IPS DF 4.7 (cell line): ENCODE measurements at regions not wholly inside any gene's neighbourhood (a gene's known extent, or its start where the extent isn't known, plus 50 kb on each side); places are given as distances from the start of the nearest gene placed in this dataset.
A peak's percentile ranks its signal among the peaks of the same experiment; 100 is the strongest.

ENCODE experiments used
- DNase-seq: peaks from one replicate; pipeline ENCODE4 v3.0.0-alpha.2; 2013; ENCODE audit warnings: low spot score; ENCODE audit errors: extremely low read depth

- DNase-seq: no peak
Observed at GRCh38 chr18:66150650-66151049, 399.8 kb downstream of the CDH7 start.

GRCh38 chr18:66143029-66143428, 392.2 kb downstream of the CDH7 start:
- DNase-seq: no peak

DNA sequence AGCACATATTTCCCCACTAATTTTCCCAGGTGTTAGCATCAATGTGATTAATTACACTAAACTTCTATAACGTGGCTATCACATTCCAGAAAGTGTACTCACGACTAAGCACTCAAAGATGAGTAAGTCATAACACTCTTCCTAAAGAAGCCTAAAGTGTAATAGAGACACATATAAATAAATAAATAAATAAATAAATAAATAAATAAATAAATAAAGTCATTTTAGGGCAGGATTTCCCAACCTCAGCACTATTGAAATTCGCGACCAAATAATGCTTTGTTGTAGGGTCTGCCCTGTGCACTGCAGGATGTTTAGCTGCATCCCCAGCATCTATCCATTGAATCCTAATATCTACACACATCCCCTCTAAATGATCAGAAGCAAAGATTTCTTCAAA, 390.9 kb downstream of the CDH7 start:
- no peak for DNase-seq

- no peak for DNase-seq
Observed at GRCh38 chr18:66138642-66139041, 387.8 kb downstream of the CDH7 start.

DNA sequence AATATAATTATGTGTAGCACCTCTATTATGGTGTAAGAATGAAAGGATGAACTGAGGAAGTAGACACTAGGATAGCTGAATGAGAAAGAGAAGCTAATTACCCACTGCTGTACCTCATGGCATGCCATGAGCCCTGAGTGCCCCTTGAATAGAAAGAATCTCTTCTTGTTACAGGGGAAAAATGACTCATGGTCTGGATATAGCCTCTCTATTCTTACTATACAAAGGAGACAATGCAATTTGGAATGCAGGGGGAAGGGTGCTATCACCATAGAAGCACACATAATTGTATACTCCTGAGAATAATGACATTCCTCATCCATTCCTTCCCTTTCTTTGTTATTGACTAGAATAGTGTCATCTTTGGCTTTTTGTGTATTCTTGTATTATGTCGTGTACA, 385.2 kb downstream of the CDH7 start:
- peak; percentile 46 for DNase-seq

DNA sequence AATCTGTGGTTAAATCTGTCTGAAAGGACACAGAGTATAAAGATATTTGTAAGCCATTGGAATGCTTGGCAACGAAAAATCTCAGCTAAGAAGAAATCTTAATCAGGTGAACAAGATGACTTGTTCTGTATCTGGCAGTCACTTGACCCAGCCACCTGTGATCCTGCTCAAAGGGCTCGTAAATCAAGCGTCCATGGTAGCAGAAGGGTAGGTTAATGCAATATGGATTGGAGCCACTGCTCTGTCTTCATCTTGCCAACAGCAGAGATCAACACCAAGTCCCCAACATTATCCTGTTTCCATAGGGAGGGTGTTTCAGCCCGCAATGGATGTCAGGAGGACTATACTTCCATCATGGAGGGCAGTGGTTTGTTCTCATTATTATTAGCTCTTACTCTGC, 378.4 kb downstream of the CDH7 start:
- DNase-seq: no peak

DNA sequence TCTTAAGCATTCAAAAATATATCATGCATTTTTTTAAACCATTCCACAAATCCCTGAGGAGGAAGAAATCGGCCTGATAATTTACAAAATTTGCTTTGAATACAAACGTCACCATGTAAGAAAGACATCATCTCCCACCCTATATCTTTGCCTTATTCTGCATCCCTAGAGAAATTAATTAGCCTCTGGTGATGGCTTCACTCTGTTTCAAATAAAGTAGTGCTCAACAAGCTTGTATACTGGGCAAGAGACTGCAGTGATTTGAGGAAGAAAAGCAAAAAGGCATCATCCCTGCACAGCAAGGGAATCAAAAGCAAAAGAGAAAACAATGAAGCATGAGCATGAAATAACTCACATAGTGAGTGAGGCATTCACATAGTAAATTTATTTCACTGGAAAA, 375.5 kb downstream of the CDH7 start:
- DNase-seq: no peak

DNA sequence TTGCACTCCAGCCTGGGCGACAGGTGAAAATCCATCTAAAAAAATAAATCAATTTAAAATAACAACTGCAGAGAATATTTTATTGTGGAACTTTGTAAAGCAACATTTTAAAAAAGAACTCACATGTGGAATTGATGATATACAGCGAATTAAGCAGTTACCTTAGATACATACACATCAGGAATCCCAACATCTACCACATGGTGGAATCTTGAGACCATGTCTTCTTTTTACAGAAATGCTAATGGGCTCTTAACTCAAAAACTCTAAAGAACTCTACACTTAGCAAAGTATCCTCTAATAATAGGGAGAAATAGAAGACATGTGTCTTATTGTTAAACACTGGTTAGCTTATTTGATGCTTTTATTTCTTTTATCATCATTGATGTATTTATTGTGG, 373.6 kb downstream of the CDH7 start:
- DNase-seq: no peak

GRCh38 chr18:66119347-66119746, 368.5 kb downstream of the CDH7 start:
- DNase-seq: no peak

DNA sequence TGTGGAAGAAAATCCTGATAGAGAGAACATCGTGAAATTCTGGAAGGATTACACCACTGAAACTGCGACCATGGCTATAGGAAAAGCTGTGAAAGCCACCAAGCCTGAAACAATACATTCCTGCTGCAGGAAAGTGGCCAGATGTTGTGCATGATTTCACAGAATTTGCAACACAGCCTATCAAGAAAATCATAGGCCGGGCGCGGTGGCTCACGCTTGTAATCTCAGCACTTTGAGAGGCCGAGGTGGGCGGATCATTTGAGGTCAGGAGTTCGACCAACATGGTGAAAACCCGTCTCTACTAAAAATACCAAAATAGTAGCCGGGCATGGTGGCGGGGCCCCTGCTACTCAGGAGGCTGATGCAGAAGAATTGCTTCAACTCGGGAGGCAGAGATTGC, 360.2 kb downstream of the CDH7 start:
- no peak for DNase-seq

DNA sequence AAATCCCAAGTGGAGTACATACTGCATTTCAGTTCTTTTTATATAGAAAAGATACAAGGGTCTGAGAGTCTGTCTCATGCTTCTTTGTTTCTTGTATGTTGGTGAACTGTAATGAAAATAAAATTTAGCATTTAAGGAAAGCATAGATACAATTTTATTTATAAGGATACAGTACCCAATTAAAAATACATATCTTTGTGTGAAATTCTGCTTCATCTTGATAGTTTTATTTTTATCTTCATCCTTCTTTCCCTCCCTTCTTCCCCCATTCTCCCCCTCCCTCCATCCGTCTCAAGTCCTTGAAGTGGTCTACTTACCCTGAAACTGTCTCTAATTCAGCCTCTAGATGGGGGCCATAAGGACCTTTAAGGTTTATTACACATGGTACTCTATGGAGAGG, 359.8 kb downstream of the CDH7 start:
- DNase-seq: no peak

- no peak for DNase-seq
Observed at GRCh38 chr18:66109981-66110380, 359.2 kb downstream of the CDH7 start.

GRCh38 chr18:66107546-66107945, 356.7 kb downstream of the CDH7 start:
- no peak for DNase-seq

- DNase-seq: no peak
Observed at GRCh38 chr18:66105016-66105415, 354.2 kb downstream of the CDH7 start.

GRCh38 chr18:66103550-66103949, 352.7 kb downstream of the CDH7 start:
- no peak for DNase-seq

GRCh38 chr18:66083078-66083477, 332.3 kb downstream of the CDH7 start:
- no peak for DNase-seq

DNA sequence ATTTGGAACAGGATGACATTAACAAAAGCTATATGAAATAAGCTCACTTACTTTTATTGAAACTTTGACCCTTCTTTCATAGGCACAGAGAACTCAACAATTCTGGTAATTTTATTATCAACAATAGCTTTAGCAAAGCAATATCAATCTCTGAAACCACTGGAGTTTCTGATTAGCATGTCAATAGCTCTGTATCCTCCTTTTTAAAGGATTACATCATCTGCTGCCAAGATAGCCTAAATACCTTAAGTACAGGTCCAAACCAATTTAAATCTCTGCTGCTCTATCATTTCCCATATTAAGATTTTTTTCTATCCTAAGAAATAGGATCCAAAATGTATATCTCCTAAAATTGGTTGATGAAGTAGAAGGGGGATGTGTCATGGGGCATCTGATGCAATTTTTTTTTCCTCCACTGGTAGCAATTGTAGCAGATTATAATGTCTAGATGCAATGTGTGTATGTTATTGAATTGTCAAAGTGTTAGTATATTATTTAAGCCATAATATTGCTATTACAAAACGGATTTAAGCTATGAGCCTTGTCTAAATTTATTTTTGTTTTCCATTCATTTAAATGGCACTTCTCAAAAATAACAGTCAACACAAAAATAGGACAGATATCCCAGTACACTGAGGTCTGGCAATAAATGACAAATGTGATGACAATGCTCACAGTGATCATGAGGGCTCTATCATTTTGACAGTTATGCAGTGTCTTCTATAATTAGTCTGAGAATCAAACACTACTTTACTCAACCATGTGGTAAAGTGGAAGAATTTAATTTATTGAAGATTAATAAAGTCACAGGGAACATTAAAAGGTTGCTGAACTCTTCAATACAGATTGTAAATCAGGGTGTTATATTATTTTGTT, 328.4 kb downstream of the CDH7 start:
- no peak for DNase-seq

GRCh38 chr18:66077066-66077465, 326.3 kb downstream of the CDH7 start:
- DNase-seq: no peak

GRCh38 chr18:66066191-66066590, 315.4 kb downstream of the CDH7 start:
- no peak for DNase-seq

- DNase-seq: no peak
Observed at GRCh38 chr18:66048406-66048805, 297.6 kb downstream of the CDH7 start.

DNA sequence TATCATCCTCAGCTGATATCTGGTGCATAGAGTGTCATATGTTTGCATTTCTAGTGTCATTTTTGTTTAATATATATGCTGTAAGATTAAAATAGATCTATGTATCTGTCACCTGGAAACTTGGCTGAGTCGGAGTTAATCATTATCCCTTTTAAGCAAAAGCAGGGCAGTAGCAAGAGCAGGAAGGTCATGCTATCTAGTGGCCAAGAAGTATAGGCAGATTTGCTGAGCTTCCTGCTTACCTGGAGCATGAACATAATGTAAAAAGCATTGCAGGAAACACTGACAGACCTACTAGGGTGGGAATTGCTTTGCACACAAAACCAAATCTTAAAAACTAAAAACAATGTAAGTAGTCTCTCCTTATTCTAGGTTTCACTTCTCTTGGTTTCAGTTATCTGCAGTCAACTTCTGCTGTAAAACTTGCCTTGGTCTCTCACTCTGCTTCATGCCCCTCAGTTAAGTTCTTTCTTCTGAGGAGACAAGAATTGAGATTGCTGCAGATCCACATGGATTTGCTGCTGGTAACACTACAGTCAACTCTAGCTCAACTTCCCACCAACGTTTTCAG, 295.3 kb downstream of the CDH7 start:
- DNase-seq: no peak

DNA sequence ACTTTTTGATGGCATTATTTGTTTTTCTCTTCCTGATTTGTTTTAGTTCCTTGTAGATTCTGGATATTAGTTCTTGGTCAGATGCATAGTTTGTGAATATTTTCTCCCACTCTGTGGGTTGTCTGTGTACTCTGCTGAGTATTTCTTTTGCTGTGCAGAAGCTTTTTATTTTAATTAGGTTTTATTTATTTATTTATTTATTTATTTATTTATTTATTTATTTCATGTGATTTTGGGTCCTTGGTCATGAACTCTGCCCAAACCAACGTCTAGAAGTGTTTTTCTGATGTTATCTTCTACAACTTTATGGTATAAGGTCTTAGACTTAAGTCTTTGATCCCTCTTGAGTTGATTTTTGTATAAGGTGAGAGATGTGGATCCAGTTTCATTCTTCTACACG, 292.2 kb downstream of the CDH7 start:
- DNase-seq: no peak

- DNase-seq: no peak
Observed at GRCh38 chr18:66013969-66014368, 263.2 kb downstream of the CDH7 start.
